ENCODE measurements at regions not wholly inside any gene's neighbourhood (a gene's known extent, or its start where the extent isn't known, plus 50 kb on each side); places are given as distances from the start of the nearest gene placed in this dataset.
"Not testable (repeated sequence)": the region's sequence is repeated elsewhere in the genome, so short reads cannot be mapped to it uniquely, and the experiment has no call there.

GRCh38 chr20:53891306-53891894 is 179.0 kb downstream of the BCAS1 start:
- DNase-seq = no peak

- DNase-seq = no peak
These were observed 179.7 kb downstream of the BCAS1 start for GRCh38 chr20:53890443-53891305.

GRCh38 chr20:53889411-53890148 is 180.8 kb downstream of the BCAS1 start:
- no peak for DNase-seq

- DNase-seq = no peak
These were observed 181.4 kb downstream of the BCAS1 start for GRCh38 chr20:53888951-53889350.

- no peak for DNase-seq
These were observed 181.9 kb downstream of the BCAS1 start for GRCh38 chr20:53888510-53888909.

GRCh38 chr20:53887973-53888372 is 182.4 kb downstream of the BCAS1 start:
- DNase-seq = no peak

- no peak for DNase-seq
These were observed 185.4 kb downstream of the BCAS1 start for GRCh38 chr20:53884859-53885541.

GRCh38 chr20:53883098-53883911 is 187.1 kb downstream of the BCAS1 start:
- no peak for DNase-seq

GRCh38 chr20:53882438-53882986 is 187.9 kb downstream of the BCAS1 start:
- DNase-seq = not testable (repeated sequence)

GRCh38 chr20:53881362-53881761 is 189.0 kb downstream of the BCAS1 start:
- no peak for DNase-seq

GRCh38 chr20:53880108-53880641 is 190.2 kb downstream of the BCAS1 start:
- no peak for DNase-seq

GRCh38 chr20:53879048-53879684 is 191.2 kb downstream of the BCAS1 start:
- DNase-seq = no peak

- no peak for DNase-seq
These were observed 191.9 kb downstream of the BCAS1 start for GRCh38 chr20:53878262-53879047.

GRCh38 chr20:53876956-53877355 is 193.4 kb downstream of the BCAS1 start:
- no peak for DNase-seq

GRCh38 chr20:53876470-53876869 is 193.9 kb downstream of the BCAS1 start:
- DNase-seq = no peak

GRCh38 chr20:53875452-53875851 is 194.9 kb downstream of the BCAS1 start:
- no peak for DNase-seq

- no peak for DNase-seq
These were observed 195.7 kb downstream of the BCAS1 start for GRCh38 chr20:53874706-53875105.

GRCh38 chr20:53874104-53874503 is 196.3 kb downstream of the BCAS1 start:
- no peak for DNase-seq

- no peak for DNase-seq
These were observed 197.2 kb downstream of the BCAS1 start for GRCh38 chr20:53873230-53873604.

- peak; percentile 54 for DNase-seq
These were observed 197.7 kb downstream of the BCAS1 start for GRCh38 chr20:53872561-53873229.

All from hematopoietic multipotent progenitor cell treated with erythropoietin and hydrocortisone succinate and interleukin-3 and kit ligand, for 4 days (in vitro differentiated cells).